CD8-positive, alpha-beta memory T cell (primary cell): ENCODE measurements at regions not wholly inside any gene's neighbourhood (a gene's known extent, or its start where the extent isn't known, plus 50 kb on each side); places are given as distances from the start of the nearest gene placed in this dataset.
"Not testable (repeated sequence)": the region's sequence is repeated elsewhere in the genome, so short reads cannot be mapped to it uniquely, and the experiment has no call there.

Experiments
- CTCF ChIA-PET: fragments of 350-600 bp; sonication (Branson Sonifier 250); formaldehyde crosslinking; loops from one replicate; lab custom pipeline; 2021; ENCODE audit warnings: antibody characterized with exemption; lab: Charles Lee
- POLR2A ChIA-PET: fragments of 350-600 bp; sonication (Branson Sonifier 250); formaldehyde crosslinking; loops from one replicate; lab custom pipeline; 2021; ENCODE audit warnings: antibody characterized with exemption; lab: Charles Lee
- DNase-seq, 5 donors: peaks; one replicate each; pipeline versions ENCODE4 v3.0.0 to v3.0.0-alpha.2; 2020 to 2022; ENCODE audit warnings: mixed read lengths in 1 of 5
- H3K27ac ChIP-seq: one replicate; pipeline ENCODE4 v1.7.0; 2013; ENCODE audit warnings: low read depth, mild to moderate bottlenecking, low read length, moderate library complexity
- H3K27me3 ChIP-seq: 2 replicates; pipeline ENCODE4 v1.7.0; 2013; ENCODE audit warnings: low read length, mild to moderate bottlenecking; ENCODE audit not compliant: insufficient read depth, poor library complexity, severe bottlenecking
- H3K36me3 ChIP-seq: 2 replicates; pipeline ENCODE4 v1.7.0; 2013; ENCODE audit warnings: mild to moderate bottlenecking, low read length, moderate library complexity; ENCODE audit not compliant: insufficient read depth
- H3K4me1 ChIP-seq: 2 replicates; pipeline ENCODE4 v1.7.0; 2013; ENCODE audit warnings: mild to moderate bottlenecking, low read length, moderate library complexity; ENCODE audit not compliant: insufficient read depth
- H3K4me3 ChIP-seq: 2 replicates; pipeline ENCODE4 v1.7.0; 2013; ENCODE audit warnings: mild to moderate bottlenecking, low read length
- H3K9me3 ChIP-seq: 2 replicates; pipeline ENCODE4 v1.7.0; 2013; ENCODE audit warnings: mild to moderate bottlenecking, low read length
- H3K27ac Mint-ChIP-seq, 8 donors: one replicate each; pipeline ENCODE4 v1.8.0; 2020 to 2021; ENCODE audit warnings: mixed read lengths in 8 of 8, mild to moderate bottlenecking in 6 of 8, inconsistent platforms in 3 of 8, moderate library complexity in 3 of 8
- H3K27me3 Mint-ChIP-seq, 2 donors: one replicate each; pipeline ENCODE4 v1.8.0; 2020 to 2021; ENCODE audit warnings: mixed read lengths in 2 of 2, mild to moderate bottlenecking in 1 of 2, moderate library complexity in 1 of 2
- H3K36me3 Mint-ChIP-seq, 3 donors: one replicate each; pipeline ENCODE4 v1.8.0; 2020 to 2021; ENCODE audit warnings: mixed read lengths in 3 of 3, inconsistent platforms in 1 of 3, mild to moderate bottlenecking in 1 of 3
- H3K4me1 Mint-ChIP-seq, 3 donors: one replicate each; pipeline ENCODE4 v1.8.0; 2020 to 2021; ENCODE audit warnings: mixed read lengths in 3 of 3, inconsistent platforms in 1 of 3, mild to moderate bottlenecking in 1 of 3
- H3K4me3 Mint-ChIP-seq, 7 donors: one replicate each; pipeline ENCODE4 v1.8.0; 2020 to 2021; ENCODE audit warnings: mixed read lengths in 7 of 7, mild to moderate bottlenecking in 6 of 7, moderate library complexity in 4 of 7, inconsistent platforms in 2 of 7
- H3K9me3 Mint-ChIP-seq, 5 donors: one replicate each; pipeline ENCODE4 v1.8.0; 2020 to 2022; ENCODE audit warnings: mixed read lengths in 5 of 5, mild to moderate bottlenecking in 3 of 5, moderate library complexity in 2 of 5, inconsistent platforms in 1 of 5

DNA sequence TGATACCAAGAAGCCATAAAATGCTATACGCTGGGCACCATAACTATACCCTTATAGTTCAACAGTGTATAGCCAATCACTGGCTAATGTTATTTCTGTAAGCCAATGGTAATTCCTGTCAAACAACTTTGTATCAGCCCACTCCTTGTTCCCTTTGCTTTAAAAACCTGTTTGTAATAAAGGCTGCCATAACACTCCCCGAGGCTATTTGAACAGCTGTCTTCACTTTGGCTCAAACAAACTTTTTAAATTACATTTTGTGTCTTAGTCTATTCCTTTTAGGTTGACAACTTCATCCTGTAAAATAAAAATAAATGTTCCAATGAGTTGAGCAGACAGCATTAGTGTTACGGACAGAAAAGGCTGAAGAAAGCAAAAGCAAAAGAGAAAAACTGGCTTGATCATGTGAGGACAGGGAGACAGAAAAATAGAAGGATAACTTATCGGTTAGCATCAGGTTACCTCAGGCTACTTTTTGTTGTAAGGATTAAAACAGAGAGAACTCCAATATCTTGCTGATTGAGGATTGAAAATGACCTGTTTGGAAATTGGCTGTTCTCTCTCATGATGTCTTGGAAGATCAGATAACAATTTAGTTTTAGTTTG, 95.0 kb downstream of the AASDHPPT start:
- H3K27ac ChIP-seq: no peak overlapping the region
- no peak overlapping the region for H3K4me3 ChIP-seq
- no peak for DNase-seq
- Mint-ChIP-seq H3K4me1 (no peaks in the 10 kb centered on the region), H3K9me3 (peaks cover 0 to 5% (median 3%) of the 10 kb centered on the region in 5 donors), H3K27me3 (no peaks in the 10 kb centered on the region), H3K27ac (no peak overlapping the region), H3K36me3 (no peaks in the 10 kb centered on the region), H3K4me3 (no peak overlapping the region)
- H3K36me3 ChIP-seq: no peaks in the 10 kb centered on the region
- ChIA-PET CTCF (no interaction called here), POLR2A (no interaction called here)
- no peaks in the 10 kb centered on the region for H3K4me1 ChIP-seq
- H3K27me3 ChIP-seq: no peaks in the 10 kb centered on the region
- no peaks in the 10 kb centered on the region for H3K9me3 ChIP-seq

DNA sequence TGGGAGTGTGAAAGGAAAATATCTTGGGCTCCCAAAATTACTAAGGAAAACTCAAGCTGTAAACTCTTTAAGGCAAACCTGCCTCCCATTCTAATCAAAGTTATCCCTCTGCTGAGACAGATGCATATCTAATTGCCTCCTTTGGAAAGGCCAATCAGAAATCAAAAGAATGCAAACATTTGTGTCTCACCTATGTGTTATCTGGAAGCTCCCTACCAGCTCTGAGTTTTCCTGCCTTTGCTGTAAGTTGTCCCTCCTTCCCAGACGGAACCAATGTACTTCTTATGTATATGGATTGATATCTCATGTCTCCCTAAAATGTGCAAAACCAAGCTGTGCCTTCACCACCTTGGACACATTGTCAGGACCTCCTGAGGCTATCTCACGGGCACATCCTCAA, 95.8 kb downstream of the AASDHPPT start:
- CTCF ChIA-PET: no interaction called here
- POLR2A ChIA-PET: no interaction called here
- H3K27ac Mint-ChIP-seq: no peak overlapping the region

DNA sequence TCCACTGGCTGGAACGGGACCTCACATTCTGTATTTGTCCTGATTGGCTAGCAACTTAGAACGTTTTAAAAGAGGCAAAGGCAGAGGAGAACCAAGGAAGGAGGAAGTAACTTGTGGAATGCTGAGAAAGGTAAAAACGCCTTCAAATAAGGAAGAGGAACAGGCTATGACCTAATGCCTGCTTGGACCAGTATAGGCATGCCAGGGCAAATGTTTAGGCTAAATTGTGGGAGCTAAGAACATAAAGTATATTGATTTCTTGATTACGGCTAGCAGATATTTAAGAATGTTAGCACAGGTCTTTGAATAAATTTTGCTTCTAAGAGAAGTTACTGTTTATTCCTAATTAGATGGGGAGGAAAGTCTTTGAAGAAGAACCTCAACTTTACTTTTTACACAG, 96.5 kb downstream of the AASDHPPT start:
- H3K9me3 Mint-ChIP-seq, H3K4me1 ChIP-seq, H3K27ac ChIP-seq, H3K36me3 Mint-ChIP-seq, DNase-seq, H3K9me3 ChIP-seq, POLR2A ChIA-PET, H3K27me3 ChIP-seq, H3K4me3 Mint-ChIP-seq, H3K4me3 ChIP-seq, H3K4me1 Mint-ChIP-seq, CTCF ChIA-PET, H3K36me3 ChIP-seq, H3K27me3 Mint-ChIP-seq, H3K27ac Mint-ChIP-seq: not testable (repeated sequence)

More for the DNA sequence above, 95.8 kb downstream of the AASDHPPT start:
- Histone ChIP-seq H3K36me3 (no peaks in the 10 kb centered on the region), H3K27me3 (no peaks in the 10 kb centered on the region), H3K4me3 (no peak overlapping the region), H3K27ac (no peak overlapping the region), H3K9me3 (no peaks in the 10 kb centered on the region), H3K4me1 (no peaks in the 10 kb centered on the region)
- no peak overlapping the region for H3K4me3 Mint-ChIP-seq
- no peak for DNase-seq
- no peaks in the 10 kb centered on the region for H3K27me3 Mint-ChIP-seq
- no peaks in the 10 kb centered on the region for H3K36me3 Mint-ChIP-seq
- peaks cover 0 to 2% (median 0%) of the 10 kb centered on the region in 5 donors for H3K9me3 Mint-ChIP-seq
- H3K4me1 Mint-ChIP-seq: no peaks in the 10 kb centered on the region

DNA sequence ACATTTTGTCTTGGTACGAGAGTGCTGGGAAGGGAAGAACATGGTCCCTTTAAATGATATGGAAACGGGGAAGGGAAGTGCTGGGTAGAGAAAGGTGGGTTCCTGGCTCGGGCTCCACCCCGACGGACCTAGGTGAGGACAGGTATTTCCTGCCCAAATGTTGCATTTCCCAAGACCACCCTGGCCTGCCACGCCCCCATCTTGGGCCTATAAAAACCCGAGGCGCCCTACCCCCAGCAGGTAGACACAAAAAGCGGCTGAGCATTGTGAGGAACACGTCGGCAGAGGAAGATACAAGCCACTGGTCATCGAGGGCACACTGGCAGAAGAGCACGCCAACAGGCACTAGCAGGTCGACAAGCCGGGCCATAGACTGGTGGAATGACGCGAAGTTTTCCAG, 99.4 kb downstream of the AASDHPPT start:
- DNase-seq: no peak
- H3K27me3 Mint-ChIP-seq: peaks cover 4 to 5% of the 10 kb centered on the region in 2 donors
- Histone ChIP-seq H3K4me3 (no peak overlapping the region), H3K36me3 (no peaks in the 10 kb centered on the region), H3K9me3 (no peaks in the 10 kb centered on the region), H3K4me1 (no peaks in the 10 kb centered on the region), H3K27ac (no peak overlapping the region), H3K27me3 (no peaks in the 10 kb centered on the region)
- peaks cover 0 to 6% (median 3%) of the 10 kb centered on the region in 5 donors for H3K9me3 Mint-ChIP-seq
- no peaks in the 10 kb centered on the region for H3K36me3 Mint-ChIP-seq
- H3K4me1 Mint-ChIP-seq: no peaks in the 10 kb centered on the region
- no peak overlapping the region for H3K27ac Mint-ChIP-seq
- CTCF ChIA-PET: no interaction called here
- POLR2A ChIA-PET: no interaction called here
- peak overlapping the region in 1 of 7 donors; percentile 65 for H3K4me3 Mint-ChIP-seq

DNA sequence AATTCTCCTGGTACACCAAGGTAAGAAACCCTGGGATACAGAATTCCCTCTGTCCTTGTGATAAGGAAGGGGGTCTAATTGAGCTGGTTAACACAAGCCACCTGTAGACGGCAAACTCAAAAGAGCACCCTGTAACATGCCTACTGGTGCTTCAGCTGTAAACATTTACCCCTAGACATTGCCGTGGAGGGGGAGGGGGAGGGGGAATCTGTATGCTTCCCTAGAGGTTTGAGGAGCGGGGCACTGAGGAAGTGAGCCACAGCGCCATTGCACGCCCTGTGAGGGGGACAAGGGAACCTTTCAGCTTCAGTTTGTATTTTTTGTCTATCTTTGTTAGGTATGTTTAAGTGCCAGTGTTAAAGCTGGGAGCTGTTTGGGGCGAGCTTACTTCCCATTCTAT, 99.8 kb downstream of the AASDHPPT start:
- Mint-ChIP-seq H3K4me1 (no peaks in the 10 kb centered on the region), H3K4me3 (no peak overlapping the region), H3K27ac (no peak overlapping the region), H3K27me3 (peaks cover 4 to 5% of the 10 kb centered on the region in 2 donors), H3K36me3 (no peaks in the 10 kb centered on the region), H3K9me3 (peaks cover 0 to 6% (median 3%) of the 10 kb centered on the region in 5 donors)
- no peak overlapping the region for H3K4me3 ChIP-seq
- no peaks in the 10 kb centered on the region for H3K27me3 ChIP-seq
- no peaks in the 10 kb centered on the region for H3K9me3 ChIP-seq
- DNase-seq: no peak
- no peak overlapping the region for H3K27ac ChIP-seq
- CTCF ChIA-PET: no interaction called here
- POLR2A ChIA-PET: no interaction called here
- H3K36me3 ChIP-seq: no peaks in the 10 kb centered on the region
- H3K4me1 ChIP-seq: no peaks in the 10 kb centered on the region

DNA sequence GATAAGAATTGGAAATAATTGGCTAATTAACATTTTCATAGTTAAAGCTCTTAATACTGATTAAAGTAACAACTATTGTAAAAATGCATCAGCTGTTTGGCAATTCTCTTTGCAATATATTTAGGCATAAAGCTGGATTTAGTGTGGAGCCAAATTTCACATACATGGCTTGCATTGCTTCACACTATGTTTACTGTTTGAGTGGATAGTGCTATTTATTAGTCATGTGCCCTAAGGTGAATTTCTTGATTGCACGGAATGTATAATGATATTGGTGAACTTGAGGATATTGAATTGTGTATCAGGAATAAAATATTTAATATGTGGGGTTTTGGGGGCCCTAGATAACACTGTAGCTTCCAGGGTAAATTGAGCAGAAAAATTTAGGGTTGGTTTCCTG, 100.9 kb downstream of the AASDHPPT start:
- ChIA-PET CTCF (interaction anchor here (1.4 kb wide), 1 partner anchor 9 kb away, joined by 3 read pairs; no protein-coding TSS in a partner anchor), POLR2A (no interaction called here)
- Mint-ChIP-seq H3K27ac (no peak overlapping the region), H3K9me3 (peaks cover 0 to 7% (median 6%) of the 10 kb centered on the region in 5 donors), H3K4me3 (no peak overlapping the region), H3K4me1 (no peaks in the 10 kb centered on the region), H3K27me3 (peaks cover 5 to 7% of the 10 kb centered on the region in 2 donors), H3K36me3 (no peaks in the 10 kb centered on the region)
- Histone ChIP-seq H3K36me3 (no peaks in the 10 kb centered on the region), H3K4me1 (no peaks in the 10 kb centered on the region), H3K9me3 (no peaks in the 10 kb centered on the region), H3K27ac (no peak overlapping the region), H3K4me3 (no peak overlapping the region), H3K27me3 (no peaks in the 10 kb centered on the region)
- no peak for DNase-seq

DNA sequence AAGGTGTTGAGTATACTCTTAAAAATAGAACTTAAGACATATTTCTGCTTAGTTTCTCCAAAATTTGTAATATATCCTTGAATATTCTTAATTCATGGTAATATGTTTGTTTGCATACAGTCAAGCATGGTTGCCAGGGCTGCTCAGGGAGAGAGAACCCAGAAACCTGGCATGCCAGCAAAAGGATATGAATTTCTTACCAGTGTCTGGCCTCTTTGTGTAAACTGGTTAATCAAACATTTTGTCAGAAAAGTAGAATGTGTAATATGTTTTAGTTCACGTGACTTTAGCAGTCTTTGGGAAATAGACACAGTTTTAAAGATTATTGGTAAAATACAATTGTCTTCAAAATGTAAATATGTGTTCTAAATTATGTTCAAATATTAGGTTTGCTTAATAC, 101.6 kb downstream of the AASDHPPT start:
- Mint-ChIP-seq H3K36me3 (no peaks in the 10 kb centered on the region), H3K27ac (no peak overlapping the region), H3K4me1 (no peaks in the 10 kb centered on the region), H3K27me3 (peaks cover 5 to 7% of the 10 kb centered on the region in 2 donors), H3K4me3 (no peak overlapping the region), H3K9me3 (peaks cover 0 to 7% (median 6%) of the 10 kb centered on the region in 5 donors)
- no peak overlapping the region for H3K4me3 ChIP-seq
- no peaks in the 10 kb centered on the region for H3K9me3 ChIP-seq
- H3K4me1 ChIP-seq: no peaks in the 10 kb centered on the region
- H3K27ac ChIP-seq: no peak overlapping the region
- DNase-seq: no peak
- H3K36me3 ChIP-seq: no peaks in the 10 kb centered on the region
- no peaks in the 10 kb centered on the region for H3K27me3 ChIP-seq
- ChIA-PET POLR2A (no interaction called here), CTCF (interaction anchor here (1.4 kb wide), 1 partner anchor 8 kb away, joined by 3 read pairs; no protein-coding TSS in a partner anchor)

DNA sequence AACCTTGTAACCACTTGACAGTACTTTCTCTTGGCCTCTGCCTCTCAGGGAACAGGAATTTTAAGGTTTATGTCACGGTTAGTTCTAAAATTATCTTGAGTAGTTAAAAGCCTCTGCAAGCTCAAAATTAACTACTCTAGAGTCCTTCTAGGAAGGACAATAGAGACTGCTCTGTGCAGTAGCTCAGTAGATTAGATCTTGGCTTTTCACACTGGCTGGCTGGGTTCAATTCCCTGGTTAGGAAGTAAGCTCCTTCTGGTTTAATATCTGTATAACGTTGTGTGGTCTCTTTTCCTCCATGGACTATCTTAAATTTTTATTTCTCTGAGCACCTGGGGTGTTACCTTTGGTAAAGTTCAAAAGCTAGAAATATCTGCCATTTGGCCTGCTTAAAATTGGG, 109.2 kb downstream of the AASDHPPT start:
- Mint-ChIP-seq H3K27ac (no peak overlapping the region), H3K36me3 (no peaks in the 10 kb centered on the region), H3K27me3 (peaks cover 0 to 3% of the 10 kb centered on the region in 2 donors), H3K4me3 (no peak overlapping the region), H3K4me1 (no peaks in the 10 kb centered on the region), H3K9me3 (peaks cover 0 to 4% (median 2%) of the 10 kb centered on the region in 5 donors)
- ChIA-PET CTCF (interaction anchor here (1.3 kb wide), 1 partner anchor 9 kb away, joined by 3 read pairs; no protein-coding TSS in a partner anchor), POLR2A (no interaction called here)
- DNase-seq: no peak
- Histone ChIP-seq H3K27me3 (no peaks in the 10 kb centered on the region), H3K36me3 (no peaks in the 10 kb centered on the region), H3K4me1 (no peaks in the 10 kb centered on the region), H3K27ac (no peak overlapping the region), H3K4me3 (no peak overlapping the region), H3K9me3 (no peaks in the 10 kb centered on the region)
